Loucy (cell line): ENCODE measurements at regions not wholly inside any gene's neighbourhood (a gene's known extent, or its start where the extent isn't known, plus 50 kb on each side); places are given as distances from the start of the nearest gene placed in this dataset.

Experiments
- CTCF ChIP-seq: fragments of 200-600 bp; sonication (generic); conservative IDR thresholded peaks from 2 replicates; pipeline ENCODE4 v1.5.1; 2014; ENCODE audit warnings: mild to moderate bottlenecking, antibody characterized with exemption, low read length
- EZH2phosphoT487 ChIP-seq: fragments of 200-600 bp; IDR thresholded peaks from 2 replicates; pipeline ENCODE4 v1.6.1; 2018; ENCODE audit warnings: antibody characterized with exemption, mild to moderate bottlenecking, moderate library complexity, borderline replicate concordance

GRCh38 chr5:84667576-84667975 is 282.9 kb upstream of the EDIL3 start:
- TF ChIP-seq CTCF (no peak), EZH2phosphoT487 (no peak)
